ENCODE measurements at regions not wholly inside any gene's neighbourhood (a gene's known extent, or its start where the extent isn't known, plus 50 kb on each side); places are given as distances from the start of the nearest gene placed in this dataset.

GRCh38 chr3:76551739-76552138, 488.2 kb upstream of the ROBO2 start:
- no peak for TF ChIP-seq CREM (IDR thresholded peaks at IDR 0.05; ENCODE audit: low read depth)
- TF ChIP-seq ZNF274 (IDR thresholded peaks at IDR 0.05; ENCODE audit: borderline replicate concordance, low read depth, low read length), result no peak
- no peak for TF ChIP-seq CTCF (IDR thresholded peaks at IDR 0.05 in 2 of 3, conservative IDR thresholded peaks at IDR 0.05 in 1 of 3; ENCODE audit: insufficient read depth in 2 of 3, low read depth in 1 of 3, low read length in 3 of 3)
- no peak for TF ChIP-seq USF1 (CRISPR knock-in tag; IDR thresholded peaks at IDR 0.05)
- no peak for TF ChIP-seq STAG1 (CRISPR knock-in tag; IDR thresholded peaks at IDR 0.05; ENCODE audit: borderline replicate concordance)
- no peak for TF ChIP-seq NR2C1 (IDR thresholded peaks at IDR 0.05)
- TF ChIP-seq NR2C1 (tag; IDR thresholded peaks at IDR 0.05), result no peak
- TF ChIP-seq TBL1XR1 (IDR thresholded peaks at IDR 0.05; ENCODE audit: low read length in 2 of 2), result no peak

Measured in K562 (cell line).